Stimulated activated naive CD8-positive, alpha-beta T cell treated with anti-CD3 and anti-CD28 coated beads, Interleukin-15, Interleukin-2, amounts not matched to agents 100 U/mL and 50 U/mL, for 24 hours (primary cell): ENCODE measurements at regions not wholly inside any gene's neighbourhood (a gene's known extent, or its start where the extent isn't known, plus 50 kb on each side); places are given as distances from the start of the nearest gene placed in this dataset.
"Not testable (repeated sequence)": the region's sequence is repeated elsewhere in the genome, so short reads cannot be mapped to it uniquely, and the experiment has no call there.

Experiments
- ATAC-seq: fragments of 150-1000 bp; cut with Tn5 transposase; one replicate; pipeline ENCODE4 v1.10.0; 2021
- DNase-seq: peaks from one replicate; pipeline ENCODE4 v3.0.0; 2021

DNA sequence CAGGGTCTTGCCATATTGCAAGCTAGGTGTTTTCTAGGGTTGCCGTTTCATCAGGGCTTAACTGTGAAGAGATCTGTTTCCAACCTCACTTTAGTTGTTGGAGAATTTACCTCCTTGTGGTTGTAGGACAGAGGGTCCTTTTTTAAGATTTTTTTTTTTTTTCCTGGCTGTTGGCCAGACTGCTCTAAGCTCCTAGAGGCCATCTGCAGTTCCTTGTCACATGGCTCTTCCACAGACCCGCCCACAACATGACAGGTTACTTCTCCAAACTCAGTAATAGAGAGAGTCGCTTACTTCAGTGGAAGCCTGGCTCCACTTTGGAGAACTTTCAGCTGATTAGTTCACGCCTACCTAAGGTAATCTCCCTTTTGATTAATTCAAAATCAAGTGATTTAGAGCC is 543.7 kb downstream of the DMRTA1 start:
- DNase-seq (no peak), ATAC-seq (no peak)

DNA sequence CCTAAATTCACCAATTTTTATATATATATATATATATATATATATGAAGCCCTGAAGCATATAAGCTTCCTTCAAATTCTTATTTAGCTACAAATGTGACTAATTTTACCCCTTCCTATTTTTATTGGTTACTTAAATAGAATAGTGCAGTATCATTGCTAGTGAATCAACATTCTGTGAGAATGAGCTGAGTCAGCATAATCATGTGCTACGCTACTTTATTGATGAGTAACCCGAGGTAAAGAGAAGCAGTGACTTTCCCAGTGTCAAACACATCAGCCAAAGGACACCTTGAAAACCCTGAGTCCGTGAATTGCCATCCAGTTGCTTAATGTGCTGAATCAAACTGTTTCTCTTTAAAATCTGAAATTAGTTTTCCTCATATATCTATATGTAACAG is 546.2 kb downstream of the DMRTA1 start:
- no peak for DNase-seq
- no peak for ATAC-seq

DNA sequence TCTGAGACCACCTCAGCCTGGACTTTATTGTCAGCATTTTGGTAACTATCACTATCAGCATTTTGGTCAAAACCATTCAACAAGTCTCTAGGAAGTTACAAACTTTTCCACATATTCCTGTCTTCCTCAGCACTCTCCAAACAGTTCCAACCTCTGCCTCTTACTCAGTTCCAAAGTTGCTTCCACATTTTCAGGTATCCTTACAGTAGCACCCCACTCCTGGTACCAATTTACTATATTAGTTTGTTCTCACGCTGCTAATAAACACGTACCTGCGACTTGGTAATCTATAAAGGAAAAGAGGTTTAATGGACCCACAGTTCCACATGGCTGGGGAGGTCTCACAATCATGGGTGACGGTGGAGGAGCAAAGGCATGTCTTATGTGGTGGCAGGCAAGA is 551.3 kb downstream of the DMRTA1 start:
- no peak for ATAC-seq
- DNase-seq = no peak

DNA sequence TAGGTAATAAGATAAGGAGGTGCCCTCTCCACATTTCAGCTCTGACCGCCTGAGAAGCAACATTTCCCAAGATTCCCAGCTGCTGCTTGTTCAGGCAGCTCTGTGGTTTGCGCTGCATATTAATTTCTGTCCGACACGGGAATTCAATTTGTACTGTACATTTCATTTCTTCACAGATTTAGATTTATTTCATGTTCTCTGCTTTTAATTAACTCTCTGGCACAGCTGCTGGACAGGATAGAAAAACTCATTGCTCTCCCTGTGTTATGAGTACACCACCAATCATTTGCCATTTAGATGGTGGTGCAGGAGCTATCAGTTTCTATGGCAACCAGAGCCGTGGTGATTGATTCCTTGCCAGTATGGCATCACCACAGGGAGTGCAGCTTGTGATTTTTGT is 558.5 kb downstream of the DMRTA1 start:
- no peak for ATAC-seq

DNA sequence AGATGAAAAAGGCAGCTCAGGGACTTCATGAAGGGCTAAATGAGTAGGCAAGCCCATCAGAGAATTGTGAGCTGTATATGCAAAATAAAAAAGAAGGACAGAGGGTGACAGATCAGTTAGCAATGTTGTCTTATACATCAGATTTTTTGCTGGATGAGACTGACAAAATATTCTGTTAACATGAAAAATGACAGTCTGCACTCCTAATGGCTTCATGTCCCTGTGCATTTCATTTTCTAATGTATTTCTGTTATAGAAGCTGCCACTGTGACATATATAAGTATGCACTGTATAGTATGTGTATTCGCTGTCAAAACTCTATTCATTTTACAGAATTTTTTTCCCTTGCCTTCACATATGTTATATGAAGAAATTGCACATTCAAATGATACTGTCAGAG is 559.5 kb downstream of the DMRTA1 start:
- ATAC-seq (no peak), DNase-seq (no peak)

More for the DNA sequence above, 558.5 kb downstream of the DMRTA1 start:
- no peak for DNase-seq

DNA sequence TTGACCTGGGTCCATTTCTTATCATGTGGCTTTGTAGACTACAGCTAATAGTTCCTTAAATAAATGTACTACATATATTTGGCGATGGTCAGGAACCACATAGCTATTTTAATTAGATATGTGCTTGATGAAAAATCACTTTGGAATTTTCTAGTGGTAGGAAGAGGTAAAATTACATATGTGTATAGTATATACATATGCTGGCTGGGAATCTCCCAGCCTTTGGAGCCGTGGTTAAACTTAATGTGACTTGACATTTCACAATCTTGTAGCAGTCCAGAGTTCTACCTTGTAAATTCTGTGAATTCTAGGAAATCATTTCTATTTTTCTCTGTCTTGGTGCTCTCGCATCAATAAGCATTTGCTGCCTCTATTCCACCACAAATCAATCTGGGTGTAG is 565.0 kb downstream of the DMRTA1 start:
- no peak for DNase-seq
- no peak for ATAC-seq

DNA sequence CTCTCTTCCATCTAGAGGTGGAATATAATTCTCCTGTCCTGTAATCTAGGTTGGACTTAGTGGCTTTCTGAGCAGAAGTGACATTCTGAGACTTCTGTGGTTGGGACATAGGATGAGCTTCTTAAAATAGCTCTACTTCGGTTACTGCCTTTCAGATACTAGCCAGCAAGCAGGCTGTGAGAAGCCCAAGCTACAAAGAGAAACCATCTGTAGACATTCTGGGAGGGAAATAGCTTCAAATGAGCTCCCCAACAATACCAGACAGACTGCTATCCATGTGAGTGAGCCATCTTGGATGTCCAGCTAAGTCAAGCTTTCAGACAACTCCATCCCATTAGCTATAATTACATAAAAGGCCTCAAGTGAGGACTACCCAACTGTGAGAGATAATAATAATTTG is 568.9 kb downstream of the DMRTA1 start:
- ATAC-seq = no peak
- no peak for DNase-seq

DNA sequence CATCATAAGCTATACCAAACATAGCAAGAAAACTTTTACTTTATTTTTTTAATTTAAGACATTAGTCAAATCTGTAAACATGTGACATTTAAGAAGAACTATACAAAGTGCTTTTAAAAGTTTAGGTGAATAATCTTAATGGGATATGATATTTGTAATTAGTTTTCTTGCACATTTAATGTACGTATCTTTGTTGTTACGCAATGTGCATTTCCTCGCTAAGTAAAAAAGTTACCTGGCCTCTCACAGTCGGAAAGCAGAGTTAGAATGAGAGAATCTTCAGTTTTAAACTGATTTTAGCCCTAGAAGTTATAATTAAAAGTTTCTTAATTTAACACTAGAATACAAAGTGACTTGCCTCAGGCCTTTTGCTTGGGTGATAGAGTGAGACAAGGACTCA is 589.8 kb downstream of the DMRTA1 start:
- no peak for DNase-seq
- ATAC-seq = no peak

DNA sequence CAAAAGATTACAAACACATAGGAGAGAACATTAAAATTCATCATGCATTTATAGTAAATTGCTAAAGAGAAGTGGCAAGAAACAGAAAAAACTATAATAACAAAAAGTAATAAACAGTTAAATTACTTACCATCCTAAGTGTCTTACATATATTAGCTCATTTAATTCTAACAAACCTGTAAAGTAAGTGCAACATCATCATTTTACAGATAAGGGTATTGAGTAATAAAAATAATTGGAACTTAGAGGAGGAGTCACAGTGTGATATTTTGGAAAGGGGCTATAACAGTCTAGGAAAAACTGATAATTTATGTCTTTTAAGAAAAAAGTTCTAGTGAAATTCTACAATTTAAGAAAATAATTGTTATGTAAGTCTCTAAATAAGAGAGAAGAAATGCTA is 592.8 kb downstream of the DMRTA1 start:
- ATAC-seq = no peak
- no peak for DNase-seq

DNA sequence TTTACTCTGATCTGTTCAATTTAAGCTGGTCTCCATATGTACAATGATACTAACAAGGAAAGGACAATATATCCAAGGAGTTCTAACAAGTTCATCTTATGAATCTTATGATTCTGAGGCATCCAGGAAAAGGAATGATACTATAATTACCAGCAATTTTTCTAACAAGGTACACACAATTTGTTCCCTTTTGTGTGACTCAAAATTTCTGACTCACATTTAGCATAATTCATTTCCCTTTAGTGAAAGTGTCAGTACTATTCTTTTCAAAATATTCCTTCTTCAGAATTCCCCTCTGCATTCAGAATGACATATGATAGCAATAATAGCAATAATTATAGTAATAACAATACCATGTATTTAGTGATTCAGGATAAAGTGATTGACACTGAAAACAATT is 594.8 kb downstream of the DMRTA1 start:
- DNase-seq = no peak
- no peak for ATAC-seq

DNA sequence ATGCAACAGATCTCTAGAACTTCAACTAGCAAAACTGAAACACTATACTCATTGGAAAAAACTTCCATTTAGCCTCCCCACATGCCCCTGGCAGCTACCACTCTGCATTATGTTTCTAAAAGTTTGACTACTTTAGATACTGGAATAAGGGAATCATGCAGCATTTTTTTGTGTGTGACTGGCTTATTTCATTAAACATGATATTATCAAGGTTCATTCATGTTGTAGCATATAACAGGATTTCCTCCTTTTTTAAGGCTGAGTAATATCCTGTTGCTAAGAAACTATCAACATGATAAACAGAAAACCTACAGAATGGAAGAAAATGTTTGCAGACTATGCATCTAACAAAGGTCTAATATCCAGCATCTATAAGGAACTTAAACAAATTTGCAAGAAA is 597.9 kb downstream of the DMRTA1 start:
- ATAC-seq (no peak), DNase-seq (no peak)

DNA sequence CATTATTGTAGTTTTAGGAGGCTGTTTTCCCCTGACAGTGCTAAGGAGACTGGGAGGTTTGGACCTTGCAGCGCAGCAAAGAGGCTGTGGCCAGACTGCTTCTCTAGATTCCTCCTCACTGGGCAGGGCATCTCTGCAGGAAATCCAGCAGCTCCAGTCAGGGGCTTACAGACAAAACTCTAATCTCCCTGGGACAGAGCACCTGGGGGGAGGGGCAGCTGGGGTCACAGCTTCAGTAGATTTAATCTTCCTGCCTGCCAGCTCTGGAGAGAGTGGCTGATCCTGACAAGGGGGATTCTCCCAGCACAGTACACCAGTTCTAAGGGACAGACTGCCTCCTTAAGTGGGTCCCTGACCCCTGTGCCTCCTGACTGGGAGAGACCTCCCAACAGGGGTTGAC is 599.4 kb downstream of the DMRTA1 start:
- not testable (repeated sequence) for DNase-seq, ATAC-seq

DNA sequence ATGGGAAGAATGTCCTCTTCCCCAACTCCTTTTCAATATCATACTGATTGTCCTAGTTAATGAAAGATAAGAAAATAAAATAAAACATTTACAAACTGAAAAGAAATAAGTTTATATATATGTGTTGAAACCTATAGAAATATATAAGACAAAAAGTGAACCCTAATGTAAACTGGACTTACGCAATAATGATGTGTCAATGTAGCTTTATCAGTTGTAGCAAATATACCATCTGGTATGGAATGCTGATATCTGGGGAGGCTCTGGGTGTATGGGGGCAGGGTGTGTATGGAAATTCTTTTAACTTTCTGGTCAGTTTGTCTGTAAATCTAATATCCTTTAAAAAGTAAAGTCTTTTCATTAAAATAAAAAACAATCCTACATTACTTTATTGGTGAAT is 603.9 kb downstream of the DMRTA1 start:
- DNase-seq (no peak), ATAC-seq (no peak)

DNA sequence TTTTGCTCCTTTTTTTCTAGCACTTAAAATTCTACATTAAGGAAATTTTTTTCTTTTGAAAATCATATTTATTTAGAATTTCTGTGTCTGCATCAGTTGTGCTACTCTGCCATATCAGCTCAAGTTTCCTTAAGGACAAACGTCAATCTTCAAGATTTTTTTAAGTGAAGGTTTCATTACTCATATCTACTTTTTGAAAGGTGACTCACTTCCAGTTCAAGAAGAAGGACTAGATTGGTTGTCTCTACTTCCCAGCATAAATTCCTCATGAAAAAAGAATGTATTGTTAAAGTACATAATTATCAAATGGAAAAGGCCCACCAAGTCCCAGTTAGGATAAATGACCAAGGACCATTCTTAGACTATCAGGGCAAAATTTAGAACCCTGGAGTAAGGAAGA is 626.5 kb downstream of the DMRTA1 start:
- DNase-seq (no peak), ATAC-seq (no peak)

DNA sequence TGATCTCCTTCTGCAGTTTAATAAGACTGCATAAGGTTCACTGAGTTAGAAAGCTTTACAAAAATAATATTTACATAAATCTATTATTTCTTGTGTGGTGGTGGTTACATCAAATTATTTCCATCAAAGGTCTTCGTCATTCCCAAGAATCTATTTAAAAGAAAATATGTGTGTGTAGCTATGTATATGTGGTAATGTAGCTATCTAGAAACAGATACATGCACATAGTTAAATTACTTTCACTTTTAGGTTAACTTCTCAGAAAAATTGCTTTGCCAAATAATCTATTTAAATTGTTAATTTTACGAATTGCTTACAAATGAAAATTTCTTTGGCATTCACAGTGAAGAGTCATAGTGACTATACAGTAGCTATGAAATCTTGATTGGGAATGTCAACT is 633.2 kb downstream of the DMRTA1 start:
- ATAC-seq = no peak

DNA sequence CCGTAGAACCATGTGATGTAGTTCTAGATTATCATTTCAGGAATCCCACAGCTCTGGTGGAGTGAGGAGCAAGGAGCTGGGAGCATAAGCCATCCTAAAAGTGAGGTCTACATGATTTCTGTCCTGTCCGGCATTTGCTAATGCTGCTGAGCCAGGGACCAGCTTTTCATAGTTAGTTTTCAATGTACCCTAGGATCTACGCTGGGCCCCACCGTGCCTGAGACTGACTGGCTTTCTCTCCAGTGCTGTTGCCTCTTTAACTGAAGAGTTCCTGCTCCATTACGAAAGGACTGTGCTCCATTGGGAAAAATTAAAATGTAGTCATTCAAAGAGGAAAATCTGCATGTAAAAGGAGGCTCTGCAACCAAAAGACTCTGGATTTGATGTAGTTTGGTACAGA is 634.8 kb downstream of the DMRTA1 start:
- no peak for DNase-seq
- no peak for ATAC-seq

More for the DNA sequence above, 633.2 kb downstream of the DMRTA1 start:
- DNase-seq = no peak

DNA sequence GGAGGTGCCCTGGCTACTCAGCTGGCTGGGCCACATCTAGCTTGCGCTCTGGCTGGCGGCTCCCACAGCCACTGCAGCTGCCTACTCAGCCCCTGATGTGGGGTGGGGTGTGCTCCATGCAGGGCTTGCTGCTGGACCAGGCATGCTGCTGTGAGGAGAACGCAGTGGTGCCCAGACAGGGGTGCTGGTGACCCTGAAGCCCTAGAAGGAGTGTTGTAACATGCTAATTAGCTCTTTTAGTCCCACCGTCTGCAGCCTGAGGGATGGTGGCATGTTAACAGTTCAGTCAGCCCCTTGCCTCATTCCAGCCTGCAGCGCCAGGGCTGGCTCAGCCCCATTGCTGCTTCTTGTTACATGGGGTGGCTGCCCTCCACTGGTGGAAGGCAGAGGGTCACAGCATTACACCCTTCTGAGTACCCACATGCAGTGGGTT is 642.3 kb downstream of the DMRTA1 start:
- no peak for DNase-seq
- ATAC-seq = no peak

DNA sequence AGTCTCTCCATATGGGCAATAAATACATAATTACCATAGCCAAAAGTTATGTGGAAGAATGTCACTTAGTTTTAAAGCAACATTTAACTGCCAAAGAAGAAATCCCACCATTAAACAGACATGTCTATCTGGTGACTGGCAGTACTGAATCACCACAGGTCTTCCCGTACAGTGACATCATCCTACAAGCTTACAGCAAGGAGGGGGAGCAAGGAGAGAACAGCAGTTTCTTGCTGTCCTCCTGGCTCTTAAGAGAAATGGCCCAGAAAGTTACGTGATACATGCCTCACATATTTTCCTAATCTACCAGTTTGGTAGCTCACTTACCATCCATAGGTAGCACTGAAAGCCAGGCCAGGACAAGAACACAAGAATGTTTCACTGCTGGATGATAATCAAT is 671.0 kb downstream of the DMRTA1 start:
- DNase-seq = no peak

DNA sequence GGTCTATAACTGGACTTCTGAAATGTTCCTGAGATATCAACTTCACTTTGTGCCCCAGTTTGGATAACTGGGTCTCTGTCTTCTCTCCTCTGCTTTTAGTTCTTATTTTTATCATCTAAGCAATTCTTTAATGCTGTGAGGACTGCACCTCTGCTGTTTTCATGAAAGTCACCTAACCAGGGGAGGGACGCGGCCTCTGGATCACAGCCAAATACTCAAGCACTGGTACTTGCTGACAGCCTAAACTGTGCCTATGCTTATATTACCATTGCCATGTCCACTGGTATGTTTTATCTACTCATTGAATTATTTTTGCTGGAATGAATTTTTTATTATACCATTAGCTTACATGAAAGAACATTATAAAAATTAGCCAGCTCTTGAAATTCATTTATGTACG is 674.0 kb downstream of the DMRTA1 start:
- ATAC-seq = no peak
- DNase-seq = no peak

More for the DNA sequence above, 671.0 kb downstream of the DMRTA1 start:
- ATAC-seq = no peak

DNA sequence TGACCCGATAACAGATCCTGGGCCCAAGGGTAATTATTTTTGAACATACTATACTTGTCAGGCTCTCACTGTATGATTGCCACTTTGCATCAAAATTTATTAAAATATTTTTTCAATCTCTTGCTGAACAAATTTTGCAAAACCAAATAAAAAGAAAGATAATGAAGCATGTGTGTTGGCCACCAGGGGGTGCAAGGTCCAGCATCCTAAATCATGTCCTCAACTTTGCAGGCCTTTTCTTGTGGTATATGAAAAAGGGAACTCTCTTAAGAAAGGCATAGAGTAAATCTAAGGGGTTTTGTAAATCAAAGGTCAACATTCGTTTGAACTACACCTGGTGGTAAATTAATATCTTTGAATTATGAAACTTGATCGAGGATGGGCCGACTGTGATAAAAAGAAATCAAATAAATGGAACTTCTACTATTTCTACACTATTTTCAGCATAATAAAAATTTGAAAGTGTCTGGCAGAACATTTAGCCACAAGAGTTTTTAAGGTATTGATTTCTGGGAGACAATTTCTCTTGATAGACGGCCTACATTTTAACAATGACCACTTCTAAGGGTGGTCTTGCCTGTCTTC is 676.5 kb downstream of the DMRTA1 start:
- ATAC-seq = no peak
- no peak for DNase-seq

DNA sequence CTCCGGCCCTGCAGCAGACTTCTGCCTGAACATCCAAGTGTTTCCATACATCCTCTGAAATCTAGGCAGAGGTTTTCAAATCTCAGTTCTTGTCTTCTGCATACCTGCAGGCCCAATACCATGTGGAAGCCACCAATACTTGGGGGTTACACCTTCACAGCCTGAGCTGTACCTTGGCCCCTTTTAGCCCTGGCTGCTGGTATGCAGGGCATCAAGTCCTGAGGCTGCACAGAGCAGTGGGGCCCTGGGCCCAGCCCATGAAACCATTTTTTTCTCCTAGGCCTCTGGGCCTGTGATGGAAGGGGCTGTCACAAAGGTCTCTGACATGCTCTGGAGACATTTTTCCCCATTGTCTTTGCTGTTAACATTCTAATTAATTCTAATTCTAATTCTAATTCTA is 680.6 kb downstream of the ELAVL2 start:
- ATAC-seq (no peak), DNase-seq (no peak)

DNA sequence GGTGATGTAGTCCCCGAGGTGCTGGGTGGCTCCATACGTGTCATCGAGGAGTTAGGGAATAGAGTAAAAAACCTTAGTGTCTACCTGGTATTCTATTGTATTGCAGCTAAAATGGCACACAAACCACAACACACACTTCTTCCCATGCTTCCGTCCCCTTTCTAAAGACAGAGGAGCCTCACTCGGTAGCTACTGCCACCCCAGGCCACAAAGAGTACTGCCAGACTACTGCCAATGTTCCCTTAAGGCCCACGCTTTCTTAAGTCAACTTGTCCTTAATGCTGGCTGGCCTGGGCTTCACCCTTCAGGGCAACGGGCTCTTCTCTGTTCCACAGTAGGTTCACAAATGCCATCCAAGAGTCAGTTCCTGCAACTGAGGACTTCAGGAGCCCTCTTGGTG is 673.0 kb downstream of the ELAVL2 start:
- no peak for DNase-seq
- ATAC-seq = no peak

DNA sequence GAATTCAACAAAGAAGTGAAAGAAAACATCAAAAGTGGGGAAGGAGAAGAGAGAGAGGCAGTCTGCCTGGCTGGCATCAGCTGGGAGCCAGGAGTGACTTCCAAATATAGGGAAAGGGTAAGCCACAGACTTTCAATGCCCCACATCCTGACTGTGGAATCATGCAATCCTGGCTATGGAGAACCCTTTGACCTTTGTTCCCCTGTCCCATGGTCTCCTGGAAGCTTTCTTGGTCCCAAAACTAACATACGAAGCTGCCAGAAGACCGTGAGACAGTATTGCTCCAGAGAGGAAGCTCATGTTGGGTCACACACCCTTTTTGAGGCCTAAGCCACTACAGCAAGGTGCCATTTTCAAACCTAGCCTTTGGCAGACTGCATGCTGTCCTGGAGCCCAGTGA is 665.5 kb downstream of the ELAVL2 start:
- DNase-seq (no peak), ATAC-seq (no peak)

DNA sequence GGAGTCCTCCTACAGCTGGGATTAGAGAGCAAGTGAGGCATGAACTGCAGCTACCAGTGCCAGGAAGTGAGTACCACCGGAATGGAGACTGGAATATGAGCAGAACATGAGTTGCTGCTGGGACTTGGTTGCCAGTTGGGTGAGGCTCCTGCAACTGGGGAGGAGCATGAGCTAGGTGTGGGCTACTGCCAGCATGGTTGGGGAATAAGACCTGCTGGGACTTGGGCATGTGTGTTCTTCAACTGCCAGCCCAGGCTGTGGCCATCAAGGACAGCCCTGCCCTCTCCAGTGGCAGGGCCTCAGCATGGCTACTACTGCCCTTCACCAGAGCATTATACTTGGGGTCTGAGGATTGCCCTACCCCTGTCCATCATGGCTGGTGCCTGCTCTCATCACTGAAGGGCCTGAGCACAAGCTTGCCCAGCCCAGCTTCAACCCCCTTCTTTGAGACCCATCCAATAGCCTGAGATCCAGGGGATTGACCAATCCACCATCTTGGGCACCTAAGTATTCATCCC is 665.0 kb downstream of the ELAVL2 start:
- no peak for DNase-seq
- ATAC-seq = no peak

DNA sequence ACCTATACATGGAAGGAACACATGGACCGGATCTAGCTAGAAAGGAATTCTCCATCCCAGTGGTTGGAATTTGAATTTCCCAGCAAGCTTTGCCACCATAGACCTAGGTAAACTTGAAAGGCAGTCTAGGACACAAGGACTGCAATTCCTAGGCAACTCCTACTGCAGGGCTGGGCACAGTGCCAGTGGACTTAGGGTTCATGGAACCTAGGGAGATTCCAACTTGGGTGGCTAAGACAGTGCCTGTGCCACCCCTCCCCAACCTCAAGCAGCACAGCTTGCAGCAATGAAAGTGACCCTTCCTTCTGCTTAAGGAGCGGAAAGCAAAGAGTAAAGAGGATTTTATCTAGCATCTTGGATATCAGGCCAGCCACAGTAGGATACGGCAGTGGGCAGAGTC is 663.3 kb downstream of the ELAVL2 start:
- DNase-seq (no peak), ATAC-seq (no peak)
